Neural cell (in vitro differentiated cells): ENCODE measurements at regions not wholly inside any gene's neighbourhood (a gene's known extent, or its start where the extent isn't known, plus 50 kb on each side); places are given as distances from the start of the nearest gene placed in this dataset.

Experiments used
- H2AFZ ChIP-seq: fragments of 200-600, 300-800 bp; sonication (generic), shearing (Covaris generic); 2 replicates; pipeline ENCODE4 v1.6.0; 2014; ENCODE audit warnings: low read depth, mild to moderate bottlenecking, antibody characterized with exemption, low read length, moderate library complexity
- H3F3A ChIP-seq: fragments of 200-600 bp; shearing (Covaris generic); 2 replicates; pipeline ENCODE4 v1.6.1; 2016; ENCODE audit warnings: mild to moderate bottlenecking, moderate library complexity, mixed read lengths, antibody characterized with exemption, low read length; ENCODE audit not compliant: insufficient read depth, poor library complexity, severe bottlenecking
- H3K27ac ChIP-seq: fragments of 200-600, 300-800 bp; sonication (generic), shearing (Covaris generic); 2 replicates; pipeline ENCODE4 v1.5.1; 2014; ENCODE audit warnings: mild to moderate bottlenecking, low read length, moderate library complexity
- H3K27me3 ChIP-seq: fragments of 300-800, 200-600 bp; sonication (generic), shearing (Covaris generic); 2 replicates; pipeline ENCODE4 v1.6.0; 2014; ENCODE audit warnings: mild to moderate bottlenecking, low read depth, low read length, moderate library complexity; ENCODE audit not compliant: insufficient read depth
- H3K36me3 ChIP-seq: fragments of 300-800, 200-600 bp; sonication (generic), shearing (Covaris generic); 2 replicates; pipeline ENCODE4 v1.5.1; 2014; ENCODE audit warnings: mild to moderate bottlenecking, antibody characterized with exemption, low read length, moderate library complexity; ENCODE audit not compliant: insufficient read depth
- H3K4me2 ChIP-seq: fragments of 300-800, 200-600 bp; sonication (generic), shearing (Covaris generic); 2 replicates; pipeline ENCODE4 v1.6.0; 2014; ENCODE audit warnings: mild to moderate bottlenecking, low read length
- H3K4me3 ChIP-seq: fragments of 300-800, 200-600 bp; sonication (generic), shearing (Covaris generic); 2 replicates; pipeline ENCODE4 v1.5.1; 2014; ENCODE audit warnings: mild to moderate bottlenecking, low read length, moderate library complexity
- H3K79me2 ChIP-seq: fragments of 200-600 bp; shearing (Covaris generic); replicated peaks from 2 replicates; pipeline ENCODE4 v1.6.0; 2014; ENCODE audit warnings: mild to moderate bottlenecking, low read length, moderate library complexity; ENCODE audit not compliant: insufficient read depth
- H3K9ac ChIP-seq: fragments of 300-800, 200-600 bp; sonication (generic), shearing (Covaris generic); 2 replicates; pipeline ENCODE4 v1.6.1; 2016; ENCODE audit warnings: mild to moderate bottlenecking, low read length, mixed read lengths
- H3K9me2 ChIP-seq: fragments of 200-600 bp; shearing (Covaris generic); 2 replicates; pipeline ENCODE4 v1.6.1; 2016; ENCODE audit warnings: mild to moderate bottlenecking, low read length, mixed read lengths; ENCODE audit not compliant: insufficient read depth
- H3K9me3 ChIP-seq: fragments of 200-600, 300-800 bp; sonication (generic), shearing (Covaris generic); 2 replicates; pipeline ENCODE4 v1.6.1; 2016; ENCODE audit warnings: mild to moderate bottlenecking, mixed run types, low read length, moderate library complexity, mixed read lengths
- H4K20me1 ChIP-seq: fragments of 200-600 bp; shearing (Covaris generic); 2 replicates; pipeline ENCODE4 v1.6.1; 2016; ENCODE audit warnings: mild to moderate bottlenecking, mixed run types; ENCODE audit not compliant: insufficient read depth
- CTCF ChIP-seq: fragments of 450-650 bp; IDR thresholded peaks from 2 replicates; pipeline ENCODE4 v1.5.1; 2014; ENCODE audit warnings: antibody characterized with exemption, mild to moderate bottlenecking, moderate library complexity; ENCODE audit not compliant: poor library complexity, severe bottlenecking
- EP300 ChIP-seq: fragments of 450-650 bp; conservative IDR thresholded peaks from 2 replicates; pipeline ENCODE4 v1.6.1; 2014; ENCODE audit warnings: antibody characterized with exemption, mild to moderate bottlenecking, moderate library complexity; ENCODE audit not compliant: poor library complexity, severe bottlenecking
- EZH2 ChIP-seq: fragments of 200-600, 300-800 bp; shearing (Covaris generic), sonication (generic); IDR thresholded peaks from 2 replicates; pipeline ENCODE4 v1.6.1; 2014; ENCODE audit warnings: antibody characterized with exemption, low read length, borderline replicate concordance, mild to moderate bottlenecking; ENCODE audit not compliant: insufficient read depth, poor library complexity, severe bottlenecking
- MXI1 ChIP-seq: fragments of 450-650 bp; conservative IDR thresholded peaks from 2 replicates; pipeline ENCODE4 v1.6.1; 2014; ENCODE audit warnings: antibody characterized with exemption, mild to moderate bottlenecking; ENCODE audit not compliant: poor library complexity, severe bottlenecking
- POLR2AphosphoS5 ChIP-seq: IDR thresholded peaks from 2 replicates; pipeline ENCODE4 v1.6.1; 2012
- RAD21 ChIP-seq: fragments of 450-650 bp; conservative IDR thresholded peaks from 2 replicates; pipeline ENCODE4 v1.6.1; 2014; ENCODE audit warnings: antibody characterized with exemption, mild to moderate bottlenecking, moderate library complexity
- SMC3 ChIP-seq: fragments of 450-650 bp; conservative IDR thresholded peaks from 2 replicates; pipeline ENCODE4 v1.6.1; 2014; ENCODE audit warnings: antibody characterized with exemption, mild to moderate bottlenecking, moderate library complexity; ENCODE audit not compliant: poor library complexity
- TAF1 ChIP-seq: IDR thresholded peaks from 2 replicates; pipeline ENCODE4 v1.6.1; 2012; ENCODE audit warnings: low read depth
- TF ChIP-seq, protein P1 (sequence below): IDR thresholded peaks from 2 replicates; pipeline ENCODE4 v1.6.1; 2012; ENCODE audit warnings: borderline replicate concordance

DNA sequence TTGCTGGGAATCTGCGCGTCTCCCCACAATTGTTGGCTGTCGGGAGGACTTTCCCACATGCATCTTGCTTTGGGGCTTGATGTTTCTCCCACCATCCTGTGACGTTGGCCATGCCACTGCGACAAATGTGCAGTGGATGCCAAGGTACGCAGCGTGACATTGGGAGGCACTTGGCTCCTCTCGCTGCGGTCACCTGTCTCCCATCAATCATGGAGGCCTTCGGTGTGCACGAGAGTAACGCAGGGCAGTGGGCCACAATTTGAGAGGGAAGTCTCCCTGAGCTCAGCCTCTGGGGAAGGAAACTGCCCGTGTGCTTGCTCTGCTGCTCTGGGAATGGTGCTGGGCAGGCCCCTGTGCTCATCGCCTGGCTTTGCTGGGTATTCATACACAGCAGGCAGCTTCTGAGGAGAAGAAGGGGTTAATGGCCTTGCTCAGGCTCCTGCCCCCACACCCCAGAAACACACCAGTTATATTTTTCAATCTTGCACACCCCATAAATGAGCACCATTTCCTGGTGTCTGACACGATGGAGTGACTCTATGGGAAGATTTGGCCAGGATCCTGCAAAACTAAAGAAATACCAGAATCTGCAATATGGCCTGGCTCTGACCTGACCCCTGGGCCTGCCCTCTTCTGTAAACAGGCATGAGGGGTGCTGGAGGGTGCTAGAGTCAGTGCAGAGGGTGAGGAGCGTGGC, 153.5 kb downstream of the ADAMTS15 start:
- H3K27ac ChIP-seq, result no peak overlapping the region

GRCh38 chr11:130602641-130603334, 154.3 kb downstream of the ADAMTS15 start:
- H3K79me2 ChIP-seq, result no peaks in the 10 kb centered on the region
- TF ChIP-seq EZH2, result no peak
- no peak for TF ChIP-seq POLR2AphosphoS5
- no peak for TF ChIP-seq TAF1
- TF ChIP-seq, protein P1, sequence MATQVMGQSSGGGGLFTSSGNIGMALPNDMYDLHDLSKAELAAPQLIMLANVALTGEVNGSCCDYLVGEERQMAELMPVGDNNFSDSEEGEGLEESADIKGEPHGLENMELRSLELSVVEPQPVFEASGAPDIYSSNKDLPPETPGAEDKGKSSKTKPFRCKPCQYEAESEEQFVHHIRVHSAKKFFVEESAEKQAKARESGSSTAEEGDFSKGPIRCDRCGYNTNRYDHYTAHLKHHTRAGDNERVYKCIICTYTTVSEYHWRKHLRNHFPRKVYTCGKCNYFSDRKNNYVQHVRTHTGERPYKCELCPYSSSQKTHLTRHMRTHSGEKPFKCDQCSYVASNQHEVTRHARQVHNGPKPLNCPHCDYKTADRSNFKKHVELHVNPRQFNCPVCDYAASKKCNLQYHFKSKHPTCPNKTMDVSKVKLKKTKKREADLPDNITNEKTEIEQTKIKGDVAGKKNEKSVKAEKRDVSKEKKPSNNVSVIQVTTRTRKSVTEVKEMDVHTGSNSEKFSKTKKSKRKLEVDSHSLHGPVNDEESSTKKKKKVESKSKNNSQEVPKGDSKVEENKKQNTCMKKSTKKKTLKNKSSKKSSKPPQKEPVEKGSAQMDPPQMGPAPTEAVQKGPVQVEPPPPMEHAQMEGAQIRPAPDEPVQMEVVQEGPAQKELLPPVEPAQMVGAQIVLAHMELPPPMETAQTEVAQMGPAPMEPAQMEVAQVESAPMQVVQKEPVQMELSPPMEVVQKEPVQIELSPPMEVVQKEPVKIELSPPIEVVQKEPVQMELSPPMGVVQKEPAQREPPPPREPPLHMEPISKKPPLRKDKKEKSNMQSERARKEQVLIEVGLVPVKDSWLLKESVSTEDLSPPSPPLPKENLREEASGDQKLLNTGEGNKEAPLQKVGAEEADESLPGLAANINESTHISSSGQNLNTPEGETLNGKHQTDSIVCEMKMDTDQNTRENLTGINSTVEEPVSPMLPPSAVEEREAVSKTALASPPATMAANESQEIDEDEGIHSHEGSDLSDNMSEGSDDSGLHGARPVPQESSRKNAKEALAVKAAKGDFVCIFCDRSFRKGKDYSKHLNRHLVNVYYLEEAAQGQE, result no peak
- H3K4me2 ChIP-seq, result no peak overlapping the region
- no peak overlapping the region for H3K9ac ChIP-seq
- no peaks in the 10 kb centered on the region for H3K27me3 ChIP-seq
- no peaks in the 10 kb centered on the region for H3K9me2 ChIP-seq
- no peak overlapping the region for H2AFZ ChIP-seq
- no peaks in the 10 kb centered on the region for H3K36me3 ChIP-seq
- no peaks in the 10 kb centered on the region for H3K9me3 ChIP-seq
- H3K27ac ChIP-seq, result no peak overlapping the region
- H4K20me1 ChIP-seq, result no peaks in the 10 kb centered on the region
- H3F3A ChIP-seq, result no peaks in the 10 kb centered on the region
- H3K4me3 ChIP-seq, result no peak overlapping the region

More for the DNA sequence above, 153.5 kb downstream of the ADAMTS15 start:
- no peaks in the 10 kb centered on the region for H3K79me2 ChIP-seq
- H4K20me1 ChIP-seq, result no peaks in the 10 kb centered on the region
- no peak for TF ChIP-seq EP300
- TF ChIP-seq SMC3, result no peak
- TF ChIP-seq MXI1, result no peak
- TF ChIP-seq TAF1, result no peak
- TF ChIP-seq, protein P1, result no peak
- TF ChIP-seq RAD21, result no peak
- TF ChIP-seq POLR2AphosphoS5, result no peak
- no peak for TF ChIP-seq EZH2
- no peak for TF ChIP-seq CTCF
- no peaks in the 10 kb centered on the region for H3K9me2 ChIP-seq
- H3K4me3 ChIP-seq, result no peak overlapping the region
- H3K4me2 ChIP-seq, result no peak overlapping the region
- no peaks in the 10 kb centered on the region for H3K9me3 ChIP-seq
- H3K9ac ChIP-seq, result no peak overlapping the region
- H3K27me3 ChIP-seq, result no peaks in the 10 kb centered on the region
- no peaks in the 10 kb centered on the region for H3K36me3 ChIP-seq
- no peak overlapping the region for H2AFZ ChIP-seq
- no peaks in the 10 kb centered on the region for H3F3A ChIP-seq
